ENCODE measurements at regions not wholly inside any gene's neighbourhood (a gene's known extent, or its start where the extent isn't known, plus 50 kb on each side); places are given as distances from the start of the nearest gene placed in this dataset.
"Not testable (repeated sequence)": the region's sequence is repeated elsewhere in the genome, so short reads cannot be mapped to it uniquely, and the experiment has no call there.

DNA sequence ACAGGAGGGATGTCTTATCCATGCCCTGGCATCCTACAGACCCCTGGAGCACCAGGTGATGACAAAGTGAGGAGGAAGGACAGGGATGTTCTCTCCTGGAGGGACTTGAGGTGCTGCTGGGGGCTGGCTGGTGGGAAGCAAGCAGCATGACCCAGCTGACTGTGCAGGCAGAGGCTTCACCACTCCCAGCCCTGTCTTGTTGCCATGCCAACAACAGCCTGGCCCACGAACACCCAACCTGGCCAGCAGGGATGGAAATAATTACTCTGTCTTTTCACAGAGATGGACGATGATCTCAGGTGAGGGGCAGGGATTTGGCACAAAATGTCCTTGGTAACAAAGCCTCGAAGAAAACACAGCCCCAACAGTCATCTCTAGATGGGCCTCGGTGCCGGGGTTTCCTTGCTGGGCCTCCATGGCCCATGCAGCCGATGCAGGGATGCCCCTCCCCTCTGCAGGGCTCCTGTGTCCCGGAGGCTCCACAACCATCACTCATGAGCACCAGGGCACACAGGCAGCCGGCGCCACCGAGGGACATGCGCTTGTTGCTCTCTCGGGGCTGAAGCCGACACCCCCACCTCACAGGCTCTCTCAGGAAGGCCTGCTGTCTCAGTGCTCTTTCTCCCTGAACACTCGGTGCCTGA lies 205.5 kb downstream of the BANP start:
- TF ChIP-seq POLR2A (IDR thresholded peaks at IDR 0.05; ENCODE audit: low read depth, low read length); POLR2AphosphoS5 (IDR thresholded peaks at IDR 0.05; ENCODE audit: low read depth, low read length); PAX5 (IDR thresholded peaks at IDR 0.05; ENCODE audit: insufficient read depth, low read length, severe bottlenecking); SPI1 (IDR thresholded peaks at IDR 0.05; ENCODE audit: low read depth, low read length); TAF1 (IDR thresholded peaks at IDR 0.05; ENCODE audit: low read depth, low read length); POU2F2 (IDR thresholded peaks at IDR 0.05; ENCODE audit: low read depth, low read length): not testable (repeated sequence)
